ENCODE measurements at regions not wholly inside any gene's neighbourhood (a gene's known extent, or its start where the extent isn't known, plus 50 kb on each side); places are given as distances from the start of the nearest gene placed in this dataset.

- Histone ChIP-seq H2AFZ (ENCODE audit: low read depth, low read length, poor library complexity, severe bottlenecking) (no peak overlapping the region), H3K4me3 (replicated peaks in 1 of 2; ENCODE audit: low read depth in 1 of 2, low read length in 2 of 2) (no peak overlapping the region), H3K9me3 (ENCODE audit: control insufficient read depth in 1 of 2, insufficient read depth in 1 of 2, low read depth in 1 of 2, low read length in 2 of 2) (peaks cover 4 to 15% of the 10 kb centered on the region in 2 experiments; a peak in 1 of 4 replicates), H3K4me1 (ENCODE audit: control insufficient read depth in 1 of 2, insufficient read depth in 2 of 2, low read length in 2 of 2) (no peaks in the 10 kb centered on the region), H3K27ac (ENCODE audit: low read depth, low read length) (no peak overlapping the region), H3K79me2 (ENCODE audit: insufficient read depth, low read length) (no peaks in the 10 kb centered on the region), H3K9me2 (ENCODE audit: insufficient read depth) (no peaks in the 10 kb centered on the region), H3K27me3 (ENCODE audit: insufficient read depth, low read length) (no peaks in the 10 kb centered on the region), H3K4me2 (ENCODE audit: low read length) (no peak overlapping the region), H4K20me1 (ENCODE audit: insufficient read depth) (no peaks in the 10 kb centered on the region), H3K36me3 (ENCODE audit: control insufficient read depth in 1 of 2, insufficient read depth in 2 of 2, low read length in 2 of 2) (no peaks in the 10 kb centered on the region), H3K9ac (ENCODE audit: low read length) (no peak overlapping the region)
- no peak for TF ChIP-seq EZH2 (IDR thresholded peaks at IDR 0.05)
- TF ChIP-seq ZBTB33 (IDR thresholded peaks at IDR 0.05; ENCODE audit: extremely low read depth, insufficient replicate concordance, low read length) = no peak
- TF ChIP-seq CBX3 (IDR thresholded peaks at IDR 0.05; ENCODE audit: low read depth) = no peak
- no peak for TF ChIP-seq EGR1 (IDR thresholded peaks at IDR 0.05; ENCODE audit: low read depth)
- no peak for TF ChIP-seq POLR2A (IDR thresholded peaks at IDR 0.05; ENCODE audit: borderline replicate concordance, extremely low read depth, insufficient read depth, insufficient read length)
- no peak for TF ChIP-seq EZH2phosphoT487 (IDR thresholded peaks at IDR 0.05; ENCODE audit: borderline replicate concordance)
- TF ChIP-seq SRF (IDR thresholded peaks at IDR 0.05; ENCODE audit: low read depth) = no peak
- no peak for TF ChIP-seq SIN3A (IDR thresholded peaks at IDR 0.05; ENCODE audit: low read depth)
- TF ChIP-seq ELF1 (IDR thresholded peaks at IDR 0.05; ENCODE audit: borderline replicate concordance, low read depth) = no peak
- TF ChIP-seq FOSL1 (IDR thresholded peaks at IDR 0.05; ENCODE audit: low read depth) = no peak
- no peak for TF ChIP-seq ZFX (IDR thresholded peaks at IDR 0.05)
- no peak for ATAC-seq
- CTCF ChIA-PET = no interaction called here
- intact Hi-C loops (cut with micrococcal nuclease) = no loop called here
- BruUV-seq (replicated peaks) = no TSS peak
- POLR2A ChIA-PET = no interaction called here
- no peak for DNase-seq (ENCODE audit: low read depth, low spot score)
- RAD21 ChIA-PET (ENCODE audit: low non-redundant PET in 1 of 2, low total read pairs in 2 of 2, uncharacterized antibody in 2 of 2, unreplicated experiment in 2 of 2) = interaction anchor here in 1 of 2 experiments (0.6 kb wide), 1 partner anchor 75 kb away, joined by 6 read pairs; no protein-coding TSS in a partner anchor
Observed at GRCh38 chr5:155765715-155766114, 561.2 kb upstream of the SGCD start.
